Stimulated activated CD8-positive, alpha-beta memory T cell treated with anti-CD3 and anti-CD28 coated beads, Interleukin-2, amount 100 ng/mL, for 48 hours (primary cell): ENCODE measurements at regions not wholly inside any gene's neighbourhood (a gene's known extent, or its start where the extent isn't known, plus 50 kb on each side); places are given as distances from the start of the nearest gene placed in this dataset.

Source experiments
- DNase-seq, 2 donors: peaks; one replicate each; pipeline ENCODE4 v3.0.0-alpha.2; 2020; ENCODE audit warnings: low read depth in 2 of 2

DNA sequence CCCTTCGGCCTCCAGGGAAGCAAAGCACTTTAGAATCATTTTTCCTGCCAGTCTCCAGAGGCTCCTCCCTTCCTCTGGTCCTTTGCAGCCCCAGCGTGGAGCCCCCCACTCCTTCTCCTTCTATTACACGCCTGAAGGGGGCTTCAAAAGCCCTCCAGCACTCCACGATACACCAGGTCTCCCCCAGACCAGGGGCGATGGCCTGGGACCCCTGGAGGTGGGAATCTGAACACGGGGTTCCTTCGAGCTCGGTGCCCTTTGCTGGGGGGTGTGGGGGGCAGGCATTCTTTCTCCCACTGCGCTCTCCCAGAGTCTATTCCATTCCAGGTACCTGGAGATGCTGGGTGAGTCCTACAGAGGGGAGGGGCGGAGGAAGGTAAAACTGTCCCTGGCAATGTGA is 97.6 kb downstream of the HMX1 start:
- DNase-seq = no peak

GRCh38 chr4:8773124-8773931 is 98.3 kb downstream of the HMX1 start:
- DNase-seq = no peak

DNA sequence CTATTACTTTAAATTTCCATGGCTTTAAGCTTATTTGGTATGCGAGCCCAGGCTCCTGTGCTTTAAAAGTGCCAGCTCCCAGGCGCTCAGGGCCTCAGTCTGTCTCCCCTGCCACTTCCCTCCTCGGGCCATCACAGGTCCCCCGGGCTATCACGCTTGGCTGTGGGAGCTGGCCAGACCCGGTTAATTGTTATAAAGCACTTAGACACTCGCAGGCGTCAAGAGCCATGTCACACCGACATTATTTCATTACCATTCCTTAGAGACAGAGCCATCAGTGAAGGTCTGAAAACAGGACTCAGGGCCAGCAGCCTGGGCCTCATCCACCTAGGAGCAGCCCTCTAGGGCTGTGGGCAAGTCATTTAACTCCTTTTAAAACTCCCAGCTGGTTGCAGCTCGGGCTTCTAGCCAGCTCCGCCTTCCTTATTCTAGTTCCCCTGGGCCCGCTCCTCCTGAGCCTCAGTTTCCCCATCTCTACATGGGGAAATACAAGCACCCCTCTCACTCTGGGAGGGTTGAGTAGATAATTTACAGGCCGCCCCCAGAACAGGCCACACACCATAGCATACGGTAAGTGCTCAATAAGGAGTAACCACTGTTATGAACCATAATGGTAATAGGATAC is 99.0 kb downstream of the HMX1 start:
- DNase-seq = no peak

GRCh38 chr4:8771666-8772065 is 100.0 kb downstream of the HMX1 start:
- DNase-seq = no peak

GRCh38 chr4:8771258-8771590 is 100.4 kb downstream of the HMX1 start:
- DNase-seq = no peak

DNA sequence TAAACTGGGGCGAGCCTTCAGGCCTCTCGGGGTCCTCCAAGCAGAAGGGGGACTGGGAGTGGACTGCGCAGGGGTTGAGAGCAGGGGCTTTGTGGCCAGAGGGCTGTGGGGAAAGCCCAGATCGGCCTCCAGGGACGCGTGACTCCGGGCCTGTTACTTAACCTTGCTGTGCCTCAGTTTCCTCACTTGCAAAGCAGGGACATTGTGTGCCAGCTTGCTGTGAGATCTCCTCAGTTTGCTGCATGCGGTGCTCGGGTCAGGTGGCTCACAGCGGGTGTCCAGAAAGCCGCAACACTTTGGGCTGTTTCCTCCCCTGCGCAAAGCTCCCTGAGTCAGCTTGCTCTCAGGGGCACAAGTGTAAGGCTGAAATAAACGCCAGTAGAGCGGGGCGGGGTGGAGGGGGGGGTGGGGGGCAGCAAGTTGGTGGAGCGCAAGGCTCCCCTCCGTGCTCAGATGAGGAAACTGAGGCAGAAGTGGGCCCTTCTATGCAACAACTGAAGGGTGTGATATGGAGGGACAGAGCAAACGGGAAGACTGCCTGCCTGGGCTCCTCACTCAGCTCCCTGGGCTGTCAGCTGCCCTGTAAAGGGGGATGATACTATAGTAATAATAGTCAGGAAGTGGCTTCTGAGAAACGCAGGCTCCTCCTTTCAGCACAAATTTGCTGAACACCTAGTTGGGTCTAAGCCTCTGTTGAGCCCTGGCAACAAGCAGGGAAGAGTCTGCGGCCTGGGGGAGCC is 101.0 kb downstream of the HMX1 start:
- DNase-seq = no peak

DNA sequence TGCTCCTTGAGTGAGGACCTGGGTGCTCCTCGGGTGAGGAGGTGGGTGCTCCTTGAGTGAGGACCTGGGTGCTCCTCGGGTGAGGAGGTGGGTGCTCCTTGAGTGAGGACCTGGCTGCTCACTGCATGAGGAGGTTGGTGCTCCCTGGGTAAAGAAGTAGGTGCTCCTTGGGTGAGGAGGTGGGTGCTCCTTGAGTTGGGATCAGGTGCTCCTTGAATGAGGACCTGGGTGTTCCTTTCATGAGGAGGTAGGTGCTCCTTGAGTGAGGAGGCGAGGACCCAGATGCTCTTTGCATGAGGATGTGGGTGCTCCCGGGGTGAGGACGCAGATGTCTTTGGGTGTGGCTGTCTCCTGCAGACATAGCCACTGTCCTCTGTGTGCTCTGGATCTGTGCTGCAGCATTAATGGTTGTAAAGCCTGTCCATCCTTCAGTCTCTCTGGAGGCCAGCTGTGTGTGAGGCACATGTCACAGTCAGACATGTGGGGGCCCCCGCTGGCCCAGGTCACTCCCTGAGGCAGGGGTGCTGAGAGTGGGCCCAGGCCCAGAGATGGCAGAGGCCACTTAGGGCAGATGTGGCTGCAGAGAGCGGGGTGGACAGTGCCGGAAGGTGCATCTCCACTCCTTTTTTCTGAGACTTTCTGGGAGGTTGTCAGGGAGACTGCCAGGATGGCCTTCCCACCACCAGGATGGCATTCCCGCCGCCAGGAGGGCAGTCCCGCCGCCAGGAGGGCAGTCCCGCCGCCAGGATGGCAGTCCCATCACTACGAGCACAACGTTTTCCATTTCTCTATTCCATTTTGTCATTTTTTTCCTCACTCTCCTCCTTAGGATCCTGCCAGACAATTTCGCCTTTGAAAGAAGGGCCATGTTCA is 101.8 kb downstream of the HMX1 start:
- DNase-seq = no peak

GRCh38 chr4:8768357-8768999 is 103.2 kb downstream of the HMX1 start:
- DNase-seq = no peak

GRCh38 chr4:8766610-8767009 is 105.0 kb downstream of the HMX1 start:
- no peak for DNase-seq

GRCh38 chr4:8765631-8766590 is 105.7 kb downstream of the HMX1 start:
- DNase-seq = no peak

GRCh38 chr4:8765084-8765483 is 106.6 kb downstream of the HMX1 start:
- no peak for DNase-seq

- DNase-seq = no peak
These were observed 107.4 kb downstream of the HMX1 start for GRCh38 chr4:8763966-8764901.

GRCh38 chr4:8762951-8763735 is 108.5 kb downstream of the HMX1 start:
- no peak for DNase-seq

DNA sequence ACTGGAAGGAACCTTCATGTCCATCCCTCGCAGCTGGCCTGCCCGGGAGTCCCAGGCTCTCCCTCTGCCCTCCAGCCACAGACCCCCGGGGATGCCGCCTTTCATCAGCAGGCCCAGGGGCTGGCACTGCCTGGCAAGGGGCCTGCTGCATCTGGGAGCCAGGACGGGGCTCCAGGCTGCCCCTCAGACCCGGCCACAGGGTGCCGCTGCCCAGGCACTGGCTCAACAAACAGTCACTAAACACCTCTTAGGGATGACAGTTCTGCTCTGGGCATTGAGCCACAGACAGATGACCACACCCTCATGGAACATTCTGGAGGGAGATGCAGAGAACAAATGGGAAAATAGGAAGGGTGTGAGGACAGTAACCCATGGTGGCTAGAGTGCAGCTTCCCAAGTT is 109.3 kb downstream of the HMX1 start:
- DNase-seq = no peak

- no peak for DNase-seq
These were observed 109.8 kb downstream of the HMX1 start for GRCh38 chr4:8761824-8762205.

DNA sequence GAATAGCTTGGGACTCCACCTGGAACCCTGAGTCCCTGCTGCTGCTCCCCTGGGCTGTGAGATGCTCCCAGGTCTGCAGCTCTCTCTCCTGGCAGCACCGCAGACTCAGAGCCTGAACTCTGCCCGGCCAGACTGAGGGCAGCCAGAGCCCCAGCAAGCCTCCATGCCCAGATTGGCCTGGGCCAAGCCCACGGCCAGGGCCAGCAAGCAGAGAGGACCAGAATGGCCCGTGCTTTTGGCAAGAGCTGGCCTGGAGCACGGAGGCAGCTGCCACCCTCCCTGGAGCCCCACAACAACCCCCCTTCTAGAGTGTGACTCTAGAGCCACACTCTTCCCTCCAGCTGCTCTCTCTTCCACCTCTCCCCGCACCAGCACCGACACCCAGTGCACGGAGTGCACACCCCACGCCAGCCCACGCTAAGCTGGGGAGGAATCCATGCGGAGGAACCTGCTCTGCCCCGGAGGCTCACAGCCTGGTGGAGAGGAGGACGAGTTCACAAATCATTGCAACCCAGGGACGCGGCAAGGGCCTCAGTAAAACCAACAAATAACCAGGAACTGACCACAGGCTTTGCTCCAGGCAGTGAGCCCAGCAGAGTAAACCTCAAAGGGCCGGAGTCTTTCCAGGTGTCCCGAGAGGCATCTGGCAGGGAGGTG is 110.3 kb downstream of the HMX1 start:
- no peak for DNase-seq

- no peak for DNase-seq
These were observed 111.1 kb downstream of the HMX1 start for GRCh38 chr4:8760561-8760960.

GRCh38 chr4:8759987-8760386 is 111.7 kb downstream of the HMX1 start:
- DNase-seq = no peak
